Breast epithelium (tissue), 4 donors: ENCODE measurements at regions not wholly inside any gene's neighbourhood (a gene's known extent, or its start where the extent isn't known, plus 50 kb on each side); places are given as distances from the start of the nearest gene placed in this dataset.

Experiments
- DNase-seq, 2 donors: peaks; one replicate each; pipeline ENCODE4 v3.0.0-alpha.2; 2019; ENCODE audit warnings: low spot score in 2 of 2
- H3K27ac ChIP-seq, 2 donors: fragments of 200-600 bp; sonication (generic) in 1 of 2; one replicate each; pipeline ENCODE4 v1.5.1; 2016 to 2019; ENCODE audit warnings: mild to moderate bottlenecking in 1 of 2
- H3K27me3 ChIP-seq, 2 donors: fragments of 200-600 bp; sonication (generic) in 1 of 2; one replicate each; pipeline versions ENCODE4 v1.5.1 to v1.6.0; 2017 to 2019; ENCODE audit warnings: control low read depth in 1 of 2, mild to moderate bottlenecking in 1 of 2
- H3K36me3 ChIP-seq: fragments of 200-600 bp; one replicate; pipeline ENCODE4 v1.5.1; 2019
- H3K4me1 ChIP-seq, 2 donors: fragments of 200-600 bp; sonication (generic); one replicate each; pipeline ENCODE4 v1.5.1; 2016 to 2019; ENCODE audit warnings: control low read depth in 1 of 2
- H3K4me3 ChIP-seq, 3 donors: fragments of 200-600 bp; sonication (generic); 1 replicate in 2 of 3; 2 replicates in 1 of 3; pipeline ENCODE4 v1.5.1; 2016 to 2019; ENCODE audit warnings: mild to moderate bottlenecking in 3 of 3, moderate library complexity in 2 of 3
- H3K9me3 ChIP-seq, 2 donors: fragments of 200-600 bp; sonication (generic) in 1 of 2; one replicate each; pipeline ENCODE4 v1.5.1; 2016 to 2019; ENCODE audit warnings: control low read depth in 1 of 2
- CTCF ChIP-seq, 3 donors: fragments of 450-650 bp; IDR thresholded peaks; one replicate each; pipeline ENCODE4 v1.5.1; 2016 to 2017; ENCODE audit warnings: antibody characterized with exemption in 3 of 3, mild to moderate bottlenecking in 3 of 3, moderate library complexity in 3 of 3
- POLR2A ChIP-seq: fragments of 450-650 bp; IDR thresholded peaks from one replicate; pipeline ENCODE4 v1.6.1; 2016; ENCODE audit warnings: antibody characterized with exemption, mild to moderate bottlenecking, moderate library complexity
- POLR2AphosphoS5 ChIP-seq, 3 donors: sonication (generic); formaldehyde crosslinking; IDR thresholded peaks; one replicate each; pipeline ENCODE4 v1.6.1; 2017; ENCODE audit warnings: antibody characterized with exemption in 3 of 3
- intact Hi-C: fragments of 100-400 bp; cut with DNase I; formaldehyde crosslinking; loops from one replicate; pipeline ENCODE4 v1.15.1; 2023; ENCODE audit warnings: low total_unique reads

- no peak overlapping the region for H3K4me3 ChIP-seq
- TF ChIP-seq CTCF (IDR thresholded peaks at IDR 0.05) (no peak), POLR2AphosphoS5 (IDR thresholded peaks at IDR 0.05) (no peak), POLR2A (no peak)
- no peaks in the 10 kb centered on the region for H3K27me3 ChIP-seq
- no peak for DNase-seq
- H3K27ac ChIP-seq: no peak overlapping the region
- no peaks in the 10 kb centered on the region for H3K9me3 ChIP-seq
- no peaks in the 10 kb centered on the region for H3K4me1 ChIP-seq
- intact Hi-C loops: no loop called here
- no peaks in the 10 kb centered on the region for H3K36me3 ChIP-seq
These were observed 56.3 kb upstream of the TCF20 start for GRCh38 chr22:42326801-42327200.

- H3K4me1 ChIP-seq: no peaks in the 10 kb centered on the region
- no peak for DNase-seq
- no peaks in the 10 kb centered on the region for H3K36me3 ChIP-seq
- H3K9me3 ChIP-seq: no peaks in the 10 kb centered on the region
- H3K4me3 ChIP-seq: no peak overlapping the region
- H3K27me3 ChIP-seq: no peaks in the 10 kb centered on the region
- intact Hi-C loops: no loop called here
- TF ChIP-seq CTCF (IDR thresholded peaks at IDR 0.05) (no peak), POLR2A (no peak)
- H3K27ac ChIP-seq: no peak overlapping the region
These were observed 55.8 kb upstream of the TCF20 start for GRCh38 chr22:42326301-42326700.

- DNase-seq: no peak
- Histone ChIP-seq H3K4me3 (no peak overlapping the region), H3K36me3 (no peaks in the 10 kb centered on the region), H3K4me1 (peaks cover 0 to 3% of the 10 kb centered on the region in 2 donors), H3K27me3 (no peaks in the 10 kb centered on the region), H3K9me3 (no peaks in the 10 kb centered on the region), H3K27ac (no peak overlapping the region)
- intact Hi-C loops: no loop called here
- no peak for TF ChIP-seq POLR2A
These were observed 54.7 kb upstream of the TCF20 start for GRCh38 chr22:42324990-42325710.

GRCh38 chr22:42324566-42324965 is 54.1 kb upstream of the TCF20 start:
- H3K36me3 ChIP-seq: no peaks in the 10 kb centered on the region
- TF ChIP-seq POLR2AphosphoS5 (IDR thresholded peaks at IDR 0.05) (no peak), CTCF (IDR thresholded peaks at IDR 0.05) (no peak), POLR2A (no peak)

GRCh38 chr22:42323971-42324370 is 53.5 kb upstream of the TCF20 start:
- Histone ChIP-seq H3K4me1 (peaks cover 0 to 6% of the 10 kb centered on the region in 2 donors), H3K27ac (no peak overlapping the region), H3K9me3 (no peaks in the 10 kb centered on the region), H3K36me3 (no peaks in the 10 kb centered on the region), H3K4me3 (no peak overlapping the region), H3K27me3 (no peaks in the 10 kb centered on the region)
- TF ChIP-seq POLR2AphosphoS5 (IDR thresholded peaks at IDR 0.05) (no peak), POLR2A (no peak), CTCF (IDR thresholded peaks at IDR 0.05) (no peak)
- no peak for DNase-seq
- intact Hi-C loops: no loop called here

More at GRCh38 chr22:42324566-42324965, 54.1 kb upstream of the TCF20 start:
- intact Hi-C loops: no loop called here
- no peaks in the 10 kb centered on the region for H3K9me3 ChIP-seq
- H3K27ac ChIP-seq: no peak overlapping the region
- no peak overlapping the region for H3K4me3 ChIP-seq
- DNase-seq: no peak
- no peaks in the 10 kb centered on the region for H3K27me3 ChIP-seq
- peaks cover 0 to 4% of the 10 kb centered on the region in 2 donors for H3K4me1 ChIP-seq
